GM13976 (cell line): ENCODE measurements at regions not wholly inside any gene's neighbourhood (a gene's known extent, or its start where the extent isn't known, plus 50 kb on each side); places are given as distances from the start of the nearest gene placed in this dataset.

Source experiments
- DNase-seq: peaks from one replicate; pipeline ENCODE4 v3.0.0; 2012; ENCODE audit warnings: low spot score
- CTCF ChIP-seq: IDR thresholded peaks from 2 replicates; pipeline ENCODE4 v1.5.1; 2012; ENCODE audit warnings: borderline replicate concordance, mild to moderate bottlenecking; ENCODE audit not compliant: insufficient read depth; ENCODE audit errors: extremely low read depth, missing control alignments, control extremely low read depth
- in situ Hi-C: fragments of 300-500 bp; cut with MboI; formaldehyde crosslinking; loops from one replicate; pipeline ENCODE4 v1.12.0; 2022; ENCODE audit warnings: low sequenced_read_pairs, mixed read lengths, inconsistent platforms; ENCODE audit not compliant: unreplicated experiment

DNA sequence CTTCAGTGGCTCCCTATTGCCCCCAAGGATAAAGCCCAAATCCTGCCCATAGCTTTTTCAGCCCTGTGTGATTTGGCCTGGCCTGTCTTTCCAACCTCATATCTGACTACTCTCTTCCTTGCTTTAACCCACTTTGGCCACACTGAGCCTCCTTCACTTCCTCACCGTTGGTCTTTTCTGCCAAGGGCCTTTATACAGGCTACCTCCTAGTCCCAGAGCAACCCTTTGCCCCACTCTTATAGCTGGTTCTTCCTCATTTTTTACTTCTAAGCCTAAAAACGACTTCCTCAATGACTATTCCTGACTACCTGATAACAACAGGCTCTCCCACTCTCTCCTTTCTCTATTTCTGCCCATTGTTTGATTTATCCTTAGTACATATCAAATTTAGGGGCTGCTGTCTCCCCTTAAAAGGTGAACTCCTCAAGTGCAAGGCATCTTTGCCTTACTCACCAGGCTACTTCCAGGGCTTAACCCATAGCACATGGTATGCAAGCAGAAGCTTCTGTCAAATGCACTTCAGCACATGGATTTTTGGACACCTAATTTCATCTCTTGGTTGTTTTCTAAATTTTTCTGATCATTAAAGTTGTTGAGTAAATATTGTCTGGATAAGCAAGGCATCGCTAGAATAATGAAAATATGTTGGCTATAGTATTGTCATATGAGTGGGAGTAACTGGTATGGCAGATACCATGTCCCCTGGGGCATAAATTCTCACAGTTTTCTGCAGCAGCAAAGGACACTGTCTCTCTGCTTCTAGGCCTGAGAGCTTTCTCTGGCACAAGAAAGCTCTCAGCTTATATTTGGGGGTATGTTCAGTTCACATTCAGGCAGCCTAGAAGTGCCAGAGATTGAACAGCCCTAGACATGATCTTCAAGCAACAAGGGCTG lies 201.5 kb upstream of the GPR26 start:
- DNase-seq = no peak
- in situ Hi-C loops = no loop called here
- TF ChIP-seq CTCF = no peak

GRCh38 chr10:123470336-123470921 lies 195.7 kb upstream of the GPR26 start:
- TF ChIP-seq CTCF = no peak
- in situ Hi-C loops = no loop called here
- DNase-seq = no peak

DNA sequence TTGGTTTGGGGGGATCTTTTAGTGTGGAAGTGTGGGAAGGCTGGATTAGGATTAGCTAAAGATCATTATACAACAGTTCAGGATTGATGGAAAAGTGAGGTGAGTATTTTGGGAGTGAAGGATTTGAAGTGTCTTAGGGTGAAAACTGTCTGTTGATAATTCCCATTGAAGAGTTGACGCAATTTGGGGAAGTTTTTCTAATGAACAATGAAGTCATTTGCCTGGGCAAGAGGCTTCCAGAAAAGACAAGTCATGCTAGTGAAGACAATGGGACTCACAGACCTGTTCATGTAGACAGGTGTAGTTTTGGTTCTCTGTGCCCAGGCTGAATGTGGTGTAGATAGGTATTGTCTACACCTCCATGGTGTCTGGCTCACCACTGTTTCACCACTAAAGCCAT lies 194.3 kb upstream of the GPR26 start:
- no peak for TF ChIP-seq CTCF
- in situ Hi-C loops = no loop called here
- DNase-seq = no peak

DNA sequence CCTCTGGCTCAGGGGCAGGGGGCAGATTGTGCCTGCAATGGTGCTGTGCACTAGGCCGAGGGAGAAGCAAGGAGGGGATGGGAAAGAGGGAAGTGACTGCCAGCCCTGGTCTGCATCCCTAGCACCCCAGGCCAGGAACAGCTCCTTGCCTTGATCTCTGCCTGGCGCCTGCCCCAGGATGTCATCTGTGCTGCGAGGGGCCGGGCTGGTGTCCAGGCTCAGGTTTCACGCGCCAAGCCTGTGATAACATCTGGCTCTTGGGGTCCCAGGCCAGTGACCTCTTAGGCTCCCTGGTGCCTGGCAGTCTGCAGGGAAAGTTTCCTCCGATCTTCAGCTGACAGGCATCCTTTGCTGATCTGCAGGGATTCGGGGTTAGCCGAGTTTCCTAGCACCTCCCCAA lies 193.5 kb upstream of the GPR26 start:
- TF ChIP-seq CTCF = no peak
- DNase-seq = no peak
- in situ Hi-C loops = no loop called here

- no peak for DNase-seq
- TF ChIP-seq CTCF = no peak
- in situ Hi-C loops = no loop called here
Observed at GRCh38 chr10:123474700-123475099, 191.5 kb upstream of the GPR26 start.

- in situ Hi-C loops = no loop called here
- DNase-seq = no peak
- no peak for TF ChIP-seq CTCF
Observed at GRCh38 chr10:123475466-123475865, 190.7 kb upstream of the GPR26 start.

DNA sequence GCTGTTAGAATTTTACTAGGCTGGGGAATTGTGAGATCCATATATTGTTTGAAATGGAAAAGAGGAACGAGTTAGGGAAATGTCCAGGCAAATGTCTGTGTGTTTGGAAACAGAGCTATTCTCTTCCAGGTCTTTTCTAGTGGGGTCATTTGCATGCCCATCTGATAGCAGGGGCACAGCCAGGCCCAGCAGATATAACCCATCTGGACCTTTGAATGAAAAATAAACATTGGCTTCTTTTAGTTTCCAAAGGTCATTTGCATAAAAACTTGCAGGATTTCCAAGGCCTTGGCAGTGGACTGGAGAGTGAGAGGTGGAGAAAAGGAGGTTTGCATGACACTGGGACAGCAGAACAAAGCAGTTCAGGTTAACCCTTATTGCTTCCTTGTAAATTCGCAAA lies 188.0 kb upstream of the GPR26 start:
- no peak for TF ChIP-seq CTCF
- in situ Hi-C loops = no loop called here
- no peak for DNase-seq
